CD4-positive, alpha-beta T cell treated with Interferon gamma for 1 hour (primary cell): ENCODE measurements at regions not wholly inside any gene's neighbourhood (a gene's known extent, or its start where the extent isn't known, plus 50 kb on each side); places are given as distances from the start of the nearest gene placed in this dataset.

Source experiments
- DNase-seq: peaks from one replicate; pipeline ENCODE4 v3.0.0-alpha.2; 2020

DNA sequence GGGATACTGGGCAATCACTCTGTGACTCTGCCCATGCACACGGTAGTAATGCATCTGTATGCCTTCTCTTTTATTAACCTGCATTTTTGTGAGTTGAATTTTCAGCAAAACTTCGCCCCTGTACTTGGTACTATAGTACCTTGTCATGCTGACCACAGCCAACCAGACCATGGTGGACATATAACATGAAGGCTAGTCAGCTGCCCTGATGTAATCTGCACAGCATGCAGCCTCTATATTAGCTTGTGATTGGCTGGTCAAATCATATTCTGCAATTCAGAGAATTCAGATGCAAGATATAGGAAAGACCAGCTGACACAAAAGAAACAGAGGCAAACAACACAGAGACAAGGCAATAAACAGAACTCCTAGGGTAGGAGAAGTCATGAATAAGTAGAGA is 200.9 kb upstream of the JARID2 start:
- DNase-seq: no peak

DNA sequence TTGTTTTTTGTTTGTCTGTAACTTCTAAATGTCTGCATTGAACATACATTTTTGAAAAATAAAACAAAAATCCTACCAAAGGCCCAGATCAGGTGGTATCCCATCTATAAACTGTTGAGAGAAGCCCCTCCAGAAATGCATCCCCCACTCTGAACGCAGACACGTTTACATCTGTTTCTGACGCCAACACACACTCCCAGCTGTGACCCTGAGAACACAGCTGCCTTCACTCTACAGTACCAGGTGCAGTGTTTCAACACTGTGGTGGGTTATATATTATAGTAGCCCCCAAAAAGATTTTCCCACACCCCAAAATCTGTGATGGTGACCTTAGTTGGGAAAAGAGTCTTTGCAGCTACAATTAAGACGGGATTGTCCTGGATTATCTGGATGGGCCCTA is 199.1 kb upstream of the JARID2 start:
- DNase-seq: no peak

DNA sequence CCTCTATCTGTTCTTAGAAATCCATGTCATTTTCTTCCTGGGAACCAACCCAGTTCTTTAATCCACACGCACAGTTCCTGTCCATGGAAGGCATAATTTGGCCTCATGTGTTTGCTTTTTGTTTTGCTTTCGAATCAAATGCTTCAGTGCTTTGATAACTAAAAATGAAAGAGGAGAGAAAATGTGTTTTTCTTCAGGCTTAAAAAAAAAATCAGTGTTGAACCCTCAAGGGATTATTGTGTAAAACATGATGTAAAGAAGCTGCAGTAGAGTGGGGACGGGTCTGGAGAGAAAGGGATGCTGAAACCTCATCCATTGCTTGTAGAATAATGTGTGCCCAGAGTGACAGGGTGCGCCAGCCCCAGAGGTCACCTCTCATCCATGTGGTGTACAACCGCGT is 197.5 kb upstream of the JARID2 start:
- DNase-seq: no peak

DNA sequence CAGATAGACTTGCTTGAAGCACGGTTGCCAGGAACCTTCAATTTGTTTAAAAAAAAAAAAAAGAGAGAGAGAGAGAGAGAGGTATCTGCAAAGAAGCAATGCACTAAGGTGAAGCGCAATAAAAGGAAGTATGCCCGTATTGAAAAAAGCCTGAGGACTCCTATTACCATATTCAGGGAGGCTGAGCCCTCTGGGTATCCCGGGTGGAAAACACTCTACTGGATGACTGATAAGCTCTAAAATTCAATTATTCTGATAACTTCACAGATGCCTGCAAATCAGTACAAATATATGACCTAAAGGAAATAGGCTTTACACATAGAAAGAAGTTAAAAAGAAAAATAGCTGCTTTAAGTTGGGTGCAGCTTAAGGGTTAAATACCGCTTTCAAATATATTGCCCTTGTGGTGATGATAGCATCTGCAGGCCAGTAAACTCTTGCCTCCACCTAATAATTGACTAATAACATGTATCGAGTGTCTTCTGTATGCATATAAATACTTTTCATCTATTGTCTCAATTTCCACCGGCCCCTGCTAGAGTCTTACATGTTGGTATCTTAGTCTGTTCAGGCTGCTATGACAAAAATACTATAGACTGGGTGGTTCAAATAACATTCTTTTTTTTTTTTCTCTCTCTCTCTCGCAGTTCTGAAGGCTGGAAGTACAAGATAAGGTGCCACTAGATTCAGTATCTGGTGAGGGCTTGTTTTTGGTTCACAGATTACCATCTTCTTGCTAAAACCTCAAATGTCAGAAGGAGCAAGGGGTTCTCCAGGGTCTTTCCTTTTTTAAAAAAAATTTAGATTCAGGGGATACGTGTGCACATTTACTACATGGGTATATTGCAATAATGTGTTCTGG is 187.4 kb upstream of the JARID2 start:
- DNase-seq: no peak

DNA sequence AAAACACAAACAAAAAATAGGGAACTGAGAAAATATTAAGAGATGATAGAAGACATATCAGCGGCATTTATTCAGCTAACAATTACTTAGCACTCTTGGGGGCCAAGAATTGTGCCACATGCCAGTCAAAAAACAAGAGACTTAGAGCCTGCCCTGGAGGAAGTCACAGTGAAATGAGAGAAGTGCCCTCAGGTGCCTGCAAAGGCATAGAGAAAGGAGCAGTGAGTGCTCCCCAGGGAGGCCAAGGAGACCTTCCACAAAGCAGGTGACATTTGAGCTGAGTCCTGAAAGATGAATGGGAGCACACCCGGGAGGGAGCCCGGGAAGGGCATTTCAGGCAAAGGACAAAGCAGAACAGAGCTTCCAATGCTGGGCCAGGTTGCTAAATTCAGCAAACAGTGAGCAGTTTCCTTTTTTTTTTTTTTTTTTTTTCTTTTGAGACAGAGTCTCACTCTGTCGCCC is 184.7 kb upstream of the JARID2 start:
- DNase-seq: peak; percentile 2

DNA sequence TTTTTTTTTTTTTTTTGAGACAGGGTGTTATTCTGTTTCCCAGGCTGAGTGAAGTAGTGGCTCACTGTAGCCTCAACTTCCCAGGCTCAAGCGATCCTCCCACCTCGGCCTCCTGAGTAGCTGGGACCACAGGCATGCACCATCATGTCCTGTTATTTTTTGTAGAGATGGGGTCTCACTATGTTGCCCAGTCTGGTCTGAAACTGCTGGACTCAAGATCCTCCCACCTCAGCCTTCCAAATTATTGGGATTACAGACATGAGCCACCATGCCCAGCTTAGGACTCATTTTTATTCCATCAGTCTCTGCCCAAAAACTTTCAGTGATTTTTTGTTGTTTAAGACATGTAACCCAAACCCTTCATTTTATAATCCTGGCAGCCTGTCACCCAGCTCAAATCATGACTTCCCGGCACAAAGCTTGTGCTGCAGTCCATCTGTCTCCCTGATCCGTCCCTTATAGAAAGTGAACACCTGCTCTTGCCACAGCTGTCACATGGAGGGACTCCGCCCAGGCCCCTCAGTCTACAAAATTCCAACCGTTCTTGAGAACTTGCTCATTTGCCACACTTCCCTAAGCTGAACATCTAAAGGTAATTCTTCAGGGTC is 183.9 kb upstream of the JARID2 start:
- no peak for DNase-seq

- DNase-seq: peak; percentile 15
Observed at GRCh38 chr6:15062516-15063252, 183.2 kb upstream of the JARID2 start.

DNA sequence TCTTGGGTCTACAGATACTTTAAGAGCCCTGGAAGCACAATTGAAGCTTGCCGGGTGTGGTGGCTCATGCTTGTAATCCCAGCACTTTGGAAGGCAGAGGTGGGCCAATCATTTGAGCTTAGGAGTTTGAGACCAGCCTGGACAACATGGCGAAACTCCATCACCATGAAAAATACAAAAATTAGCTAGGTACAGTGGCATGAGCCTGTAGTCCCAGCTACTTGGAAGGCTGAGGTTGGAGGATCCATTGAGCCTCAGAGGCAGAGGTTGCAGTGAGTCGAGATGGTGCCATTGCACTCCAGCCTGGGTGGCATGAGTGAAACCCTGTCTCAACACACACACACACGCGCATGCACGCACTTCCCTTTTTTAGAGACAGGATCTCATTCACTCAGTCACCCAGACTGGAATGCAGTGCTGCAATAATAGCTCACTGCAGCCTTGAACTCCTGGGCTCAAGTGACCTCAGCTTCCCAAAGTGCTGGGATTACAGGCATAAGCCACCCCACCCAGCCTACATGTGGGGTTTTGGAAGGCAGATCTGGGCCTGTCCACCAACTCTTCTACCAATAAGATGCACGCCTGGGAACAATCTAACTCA is 182.5 kb upstream of the JARID2 start:
- DNase-seq: peak; percentile 61

DNA sequence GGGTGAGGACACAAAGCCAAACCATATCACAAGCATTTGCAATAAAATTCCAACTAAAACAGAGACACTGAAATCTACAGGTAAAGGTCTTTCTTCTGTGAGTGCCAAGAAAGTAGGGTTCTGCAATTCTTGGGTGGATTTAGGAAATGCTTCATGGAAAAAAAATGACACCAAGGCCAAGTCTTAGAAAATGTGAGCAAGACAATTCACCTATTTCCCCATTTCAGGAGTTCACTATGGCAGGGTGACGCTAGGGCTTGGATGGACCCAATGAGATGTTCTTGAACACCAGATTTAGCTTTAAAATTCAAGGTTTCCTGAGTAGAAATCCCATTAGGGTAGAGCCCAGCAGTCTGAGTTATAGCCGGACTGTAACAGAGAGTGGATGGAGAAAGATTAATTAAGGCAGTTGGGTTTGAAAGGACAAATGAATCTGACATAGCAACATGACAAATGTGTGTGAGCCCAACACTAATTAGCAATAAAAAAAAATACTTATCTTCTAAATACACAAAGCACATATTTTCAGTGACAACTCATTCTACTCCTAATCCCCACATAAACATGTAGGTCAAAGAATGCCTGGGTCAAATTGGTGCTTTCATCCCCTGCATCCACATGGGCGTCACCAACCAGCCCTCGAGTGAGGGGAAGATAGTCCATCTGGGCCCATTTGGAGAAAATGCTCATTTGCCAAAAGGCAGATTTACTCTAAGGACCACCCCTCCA is 180.4 kb upstream of the JARID2 start:
- DNase-seq: no peak

- DNase-seq: no peak
Observed at GRCh38 chr6:15066089-15066758, 179.6 kb upstream of the JARID2 start.

DNA sequence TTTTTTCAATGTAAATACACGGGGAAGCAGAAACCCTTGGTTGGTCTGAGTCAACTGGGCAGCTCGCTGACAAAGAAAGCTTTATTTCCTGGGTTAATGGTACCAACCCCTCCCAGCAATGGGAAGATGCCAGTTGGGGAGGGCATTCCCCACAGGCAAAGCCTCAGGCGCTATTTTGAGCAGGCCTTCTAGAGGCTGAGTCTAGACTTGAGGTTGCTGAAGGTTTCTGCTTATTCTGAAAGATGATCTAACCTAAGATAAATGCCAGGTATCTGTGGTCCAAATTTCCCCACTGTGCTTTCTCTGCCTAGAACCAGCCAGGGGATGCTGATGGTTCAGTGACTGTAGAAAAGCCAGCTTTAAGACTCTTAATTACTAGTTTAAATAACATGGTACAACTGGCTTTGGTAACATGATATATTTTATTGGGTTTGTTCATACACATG is 172.5 kb upstream of the JARID2 start:
- DNase-seq: no peak

GRCh38 chr6:15073883-15074465 is 171.9 kb upstream of the JARID2 start:
- DNase-seq: no peak

- no peak for DNase-seq
Observed at GRCh38 chr6:15074806-15075205, 171.1 kb upstream of the JARID2 start.

GRCh38 chr6:15076565-15076964 is 169.3 kb upstream of the JARID2 start:
- DNase-seq: no peak

- DNase-seq: no peak
Observed at GRCh38 chr6:15077006-15077405, 168.9 kb upstream of the JARID2 start.

- no peak for DNase-seq
Observed at GRCh38 chr6:15077961-15078360, 167.9 kb upstream of the JARID2 start.

GRCh38 chr6:15079288-15079817 is 166.5 kb upstream of the JARID2 start:
- DNase-seq: no peak

- DNase-seq: no peak
Observed at GRCh38 chr6:15080895-15081294, 165.0 kb upstream of the JARID2 start.

GRCh38 chr6:15081447-15081846 is 164.4 kb upstream of the JARID2 start:
- DNase-seq: no peak

DNA sequence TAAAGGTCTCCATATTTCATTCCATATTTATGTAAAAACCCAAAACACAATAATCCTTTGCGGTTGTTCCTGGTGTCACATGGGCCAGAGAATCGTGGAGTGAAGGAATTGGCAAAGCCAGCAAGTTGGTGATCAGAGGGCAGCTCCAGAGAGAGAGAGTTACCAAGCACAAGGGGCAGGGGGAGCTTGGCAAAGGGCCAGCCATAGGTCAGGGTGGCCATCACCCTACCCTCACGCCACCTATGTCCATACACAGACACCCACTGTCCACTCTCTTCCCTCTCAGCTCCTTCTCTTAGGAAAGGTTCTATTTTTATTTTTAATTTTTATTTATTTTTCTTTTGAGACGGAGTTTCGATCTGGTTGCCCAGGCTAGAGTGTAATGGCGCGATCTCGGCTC is 163.2 kb upstream of the JARID2 start:
- DNase-seq: no peak
